ENCODE measurements at regions not wholly inside any gene's neighbourhood (a gene's known extent, or its start where the extent isn't known, plus 50 kb on each side); places are given as distances from the start of the nearest gene placed in this dataset.

- no peak overlapping the region for H3K14ac ChIP-seq (ENCODE audit: low read length in 2 of 2)
- H3K9ac ChIP-seq (ENCODE audit: low read length): no peak overlapping the region
- H3K79me1 ChIP-seq (replicated peaks; ENCODE audit: low read length, poor library complexity, severe bottlenecking): no peaks in the 10 kb centered on the region
- no peak for DNase-seq
- H3K9me3 ChIP-seq (ENCODE audit: control insufficient read depth, low read length): no peaks in the 10 kb centered on the region
- no peaks in the 10 kb centered on the region for H3K27me3 ChIP-seq (ENCODE audit: control insufficient read depth in 1 of 2, insufficient read depth in 1 of 2, low read length in 2 of 2)
- WGBS: 0% methylated on average over 1 of the region's 3 CpGs
- H2BK5ac ChIP-seq (ENCODE audit: low read depth, low read length, poor library complexity, severe bottlenecking): no peak overlapping the region
- H3K27ac ChIP-seq (ENCODE audit: low read length, poor library complexity, severe bottlenecking): no peak overlapping the region
- H2BK15ac ChIP-seq (ENCODE audit: low read depth, poor library complexity, severe bottlenecking): no peak overlapping the region
- H2AFZ ChIP-seq (ENCODE audit: low read depth, low read length): no peak overlapping the region
- no peak overlapping the region for H4K91ac ChIP-seq (ENCODE audit: low read length)
- H2AK5ac ChIP-seq (ENCODE audit: low read length, severe bottlenecking): no peak overlapping the region
- H2BK120ac ChIP-seq (ENCODE audit: low read depth, low read length): no peak overlapping the region
- no peak overlapping the region for H4K8ac ChIP-seq (ENCODE audit: low read length)
- H3K4me1 ChIP-seq (ENCODE audit: control insufficient read depth, insufficient read depth, low read depth, low read length): no peaks in the 10 kb centered on the region
- no peak overlapping the region for H2BK12ac ChIP-seq (ENCODE audit: low read length in 2 of 2)
- H3K4ac ChIP-seq (ENCODE audit: low read depth in 1 of 2, low read length in 2 of 2): no peak overlapping the region
- no peak overlapping the region for H3K4me3 ChIP-seq (ENCODE audit: insufficient read depth in 1 of 2, low read depth in 1 of 2, low read length in 2 of 2)
- no peak overlapping the region for H3K4me2 ChIP-seq (ENCODE audit: low read length, poor library complexity, severe bottlenecking)
- no peak overlapping the region for H3K23ac ChIP-seq (ENCODE audit: low read length in 2 of 2)
- H3K36me3 ChIP-seq (ENCODE audit: control insufficient read depth in 1 of 2, insufficient read depth in 2 of 2, low read depth in 1 of 2, low read length in 2 of 2): no peaks in the 10 kb centered on the region
- H3K18ac ChIP-seq (ENCODE audit: low read depth in 1 of 2, low read length in 2 of 2): no peak overlapping the region
Measured at GRCh38 chr2:147171941-147172340, 672.9 kb upstream of the ACVR2A start.

DNA sequence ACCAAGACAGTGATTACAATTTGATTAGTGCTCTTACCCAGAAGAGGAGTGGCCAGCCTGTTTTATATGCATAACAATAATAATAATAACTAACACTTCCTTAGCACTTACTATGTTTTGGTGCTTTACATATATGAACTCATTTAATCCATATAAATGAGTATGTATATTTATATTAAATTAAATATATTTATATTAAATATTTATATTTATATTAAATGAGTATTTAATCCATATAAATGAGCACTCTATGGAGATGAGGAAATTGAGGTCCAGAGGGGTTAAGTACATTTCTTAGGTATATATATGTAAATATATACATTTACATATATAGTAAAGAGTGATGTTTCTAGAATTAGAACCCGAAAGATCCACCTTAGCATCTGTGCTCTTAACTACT lies 673.9 kb upstream of the ACVR2A start:
- no peak overlapping the region for H2BK5ac ChIP-seq (ENCODE audit: low read depth, low read length, poor library complexity, severe bottlenecking)
- H3K27me3 ChIP-seq (ENCODE audit: control insufficient read depth in 1 of 2, insufficient read depth in 1 of 2, low read length in 2 of 2): no peaks in the 10 kb centered on the region
- WGBS: no CpG with 5 or more reads among the region's 1 CpG

GRCh38 chr2:147165697-147166382 lies 679.0 kb upstream of the ACVR2A start:
- H3K23ac ChIP-seq (ENCODE audit: low read length in 2 of 2): no peak overlapping the region
- no peak overlapping the region for H2BK120ac ChIP-seq (ENCODE audit: low read depth, low read length)
- H3K27ac ChIP-seq (ENCODE audit: low read length, poor library complexity, severe bottlenecking): no peak overlapping the region
- no peak overlapping the region for H2AFZ ChIP-seq (ENCODE audit: low read depth, low read length)
- no peak overlapping the region for H3K9ac ChIP-seq (ENCODE audit: low read length)
- DNase-seq: no peak
- H3K18ac ChIP-seq (ENCODE audit: low read depth in 1 of 2, low read length in 2 of 2): no peak overlapping the region
- no peak overlapping the region for H4K8ac ChIP-seq (ENCODE audit: low read length)
- WGBS: 33% methylated on average over 1 of the region's 2 CpGs
- H3K14ac ChIP-seq (ENCODE audit: low read length in 2 of 2): no peak overlapping the region
- H2AK5ac ChIP-seq (ENCODE audit: low read length, severe bottlenecking): no peak overlapping the region
- no peaks in the 10 kb centered on the region for H3K4me1 ChIP-seq (ENCODE audit: control insufficient read depth, insufficient read depth, low read depth, low read length)
- H3K4me2 ChIP-seq (ENCODE audit: low read length, poor library complexity, severe bottlenecking): no peak overlapping the region
- H2BK15ac ChIP-seq (ENCODE audit: low read depth, poor library complexity, severe bottlenecking): no peak overlapping the region
- no peak overlapping the region for H2BK5ac ChIP-seq (ENCODE audit: low read depth, low read length, poor library complexity, severe bottlenecking)
- H3K27me3 ChIP-seq (ENCODE audit: control insufficient read depth in 1 of 2, insufficient read depth in 1 of 2, low read length in 2 of 2): no peaks in the 10 kb centered on the region
- no peaks in the 10 kb centered on the region for H3K36me3 ChIP-seq (ENCODE audit: control insufficient read depth in 1 of 2, insufficient read depth in 2 of 2, low read depth in 1 of 2, low read length in 2 of 2)
- no peak overlapping the region for H4K91ac ChIP-seq (ENCODE audit: low read length)
- H2BK12ac ChIP-seq (ENCODE audit: low read length in 2 of 2): no peak overlapping the region
- H3K4ac ChIP-seq (ENCODE audit: low read depth in 1 of 2, low read length in 2 of 2): no peak overlapping the region
- H3K4me3 ChIP-seq (ENCODE audit: insufficient read depth in 1 of 2, low read depth in 1 of 2, low read length in 2 of 2): no peak overlapping the region
- no peaks in the 10 kb centered on the region for H3K9me3 ChIP-seq (ENCODE audit: control insufficient read depth, low read length)
- H3K79me1 ChIP-seq (replicated peaks; ENCODE audit: low read length, poor library complexity, severe bottlenecking): no peaks in the 10 kb centered on the region

More for the DNA sequence above, 673.9 kb upstream of the ACVR2A start:
- H2AK5ac ChIP-seq (ENCODE audit: low read length, severe bottlenecking): no peak overlapping the region
- no peak overlapping the region for H4K91ac ChIP-seq (ENCODE audit: low read length)
- H3K36me3 ChIP-seq (ENCODE audit: control insufficient read depth in 1 of 2, insufficient read depth in 2 of 2, low read depth in 1 of 2, low read length in 2 of 2): no peaks in the 10 kb centered on the region
- H2BK12ac ChIP-seq (ENCODE audit: low read length in 2 of 2): no peak overlapping the region
- no peak overlapping the region for H3K18ac ChIP-seq (ENCODE audit: low read depth in 1 of 2, low read length in 2 of 2)
- H3K4me3 ChIP-seq (ENCODE audit: insufficient read depth in 1 of 2, low read depth in 1 of 2, low read length in 2 of 2): no peak overlapping the region
- no peak for DNase-seq
- no peak overlapping the region for H3K4ac ChIP-seq (ENCODE audit: low read depth in 1 of 2, low read length in 2 of 2)
- no peak overlapping the region for H3K23ac ChIP-seq (ENCODE audit: low read length in 2 of 2)
- H3K79me1 ChIP-seq (replicated peaks; ENCODE audit: low read length, poor library complexity, severe bottlenecking): no peaks in the 10 kb centered on the region
- no peak overlapping the region for H3K27ac ChIP-seq (ENCODE audit: low read length, poor library complexity, severe bottlenecking)
- no peak overlapping the region for H3K14ac ChIP-seq (ENCODE audit: low read length in 2 of 2)
- no peak overlapping the region for H2BK120ac ChIP-seq (ENCODE audit: low read depth, low read length)
- no peak overlapping the region for H2AFZ ChIP-seq (ENCODE audit: low read depth, low read length)
- no peaks in the 10 kb centered on the region for H3K4me1 ChIP-seq (ENCODE audit: control insufficient read depth, insufficient read depth, low read depth, low read length)
- H3K9me3 ChIP-seq (ENCODE audit: control insufficient read depth, low read length): no peaks in the 10 kb centered on the region
- no peak overlapping the region for H3K9ac ChIP-seq (ENCODE audit: low read length)
- no peak overlapping the region for H3K4me2 ChIP-seq (ENCODE audit: low read length, poor library complexity, severe bottlenecking)
- H4K8ac ChIP-seq (ENCODE audit: low read length): no peak overlapping the region
- H2BK15ac ChIP-seq (ENCODE audit: low read depth, poor library complexity, severe bottlenecking): no peak overlapping the region

DNA sequence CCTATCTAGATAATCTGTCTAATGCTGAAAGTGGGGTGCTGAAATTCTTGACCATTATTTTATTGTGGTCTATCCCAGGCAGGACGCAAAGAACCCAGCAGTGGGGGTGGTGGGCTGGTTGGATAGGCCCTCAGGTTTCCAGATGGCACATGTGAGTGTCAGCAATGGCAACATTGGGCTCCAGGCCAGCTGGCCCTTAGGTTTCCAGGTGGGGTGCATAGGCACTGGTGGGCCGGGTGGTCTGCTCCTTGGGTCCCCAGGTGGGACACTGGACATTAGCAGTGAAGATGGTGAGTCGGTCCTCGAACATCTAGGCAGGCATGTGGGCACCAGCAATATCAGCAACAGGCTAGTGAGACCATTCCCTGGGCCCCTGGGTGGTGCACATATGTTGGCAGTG lies 680.3 kb upstream of the ACVR2A start:
- WGBS: 73% methylated on average over 4 of the region's 4 CpGs
- no peak overlapping the region for H2AK5ac ChIP-seq (ENCODE audit: low read length, severe bottlenecking)
- no peak overlapping the region for H3K27ac ChIP-seq (ENCODE audit: low read length, poor library complexity, severe bottlenecking)
- no peaks in the 10 kb centered on the region for H3K9me3 ChIP-seq (ENCODE audit: control insufficient read depth, low read length)
- no peak overlapping the region for H2AFZ ChIP-seq (ENCODE audit: low read depth, low read length)
- H3K79me1 ChIP-seq (replicated peaks; ENCODE audit: low read length, poor library complexity, severe bottlenecking): no peaks in the 10 kb centered on the region
- H3K27me3 ChIP-seq (ENCODE audit: control insufficient read depth in 1 of 2, insufficient read depth in 1 of 2, low read length in 2 of 2): no peaks in the 10 kb centered on the region
- no peak overlapping the region for H2BK120ac ChIP-seq (ENCODE audit: low read depth, low read length)
- H3K23ac ChIP-seq (ENCODE audit: low read length in 2 of 2): no peak overlapping the region
- no peak overlapping the region for H2BK5ac ChIP-seq (ENCODE audit: low read depth, low read length, poor library complexity, severe bottlenecking)
- H4K8ac ChIP-seq (ENCODE audit: low read length): no peak overlapping the region
- no peak overlapping the region for H4K91ac ChIP-seq (ENCODE audit: low read length)
- H3K4me1 ChIP-seq (ENCODE audit: control insufficient read depth, insufficient read depth, low read depth, low read length): no peaks in the 10 kb centered on the region
- no peak overlapping the region for H3K18ac ChIP-seq (ENCODE audit: low read depth in 1 of 2, low read length in 2 of 2)
- no peak overlapping the region for H3K4me3 ChIP-seq (ENCODE audit: insufficient read depth in 1 of 2, low read depth in 1 of 2, low read length in 2 of 2)
- no peak for DNase-seq
- no peak overlapping the region for H2BK12ac ChIP-seq (ENCODE audit: low read length in 2 of 2)
- H3K4me2 ChIP-seq (ENCODE audit: low read length, poor library complexity, severe bottlenecking): no peak overlapping the region
- H2BK15ac ChIP-seq (ENCODE audit: low read depth, poor library complexity, severe bottlenecking): no peak overlapping the region
- no peaks in the 10 kb centered on the region for H3K36me3 ChIP-seq (ENCODE audit: control insufficient read depth in 1 of 2, insufficient read depth in 2 of 2, low read depth in 1 of 2, low read length in 2 of 2)
- H3K14ac ChIP-seq (ENCODE audit: low read length in 2 of 2): no peak overlapping the region
- H3K9ac ChIP-seq (ENCODE audit: low read length): no peak overlapping the region
- no peak overlapping the region for H3K4ac ChIP-seq (ENCODE audit: low read depth in 1 of 2, low read length in 2 of 2)
